ENCODE measurements at regions not wholly inside any gene's neighbourhood (a gene's known extent, or its start where the extent isn't known, plus 50 kb on each side); places are given as distances from the start of the nearest gene placed in this dataset.

GRCh38 chr2:175353275-175353674, 171.8 kb upstream of the ATP5MC3 start:
- TF ChIP-seq CTCF (IDR thresholded peaks at IDR 0.05) (no peak), POLR2A (IDR thresholded peaks at IDR 0.05) (no peak)
